Small intestine (tissue), 7 donors: ENCODE measurements at regions not wholly inside any gene's neighbourhood (a gene's known extent, or its start where the extent isn't known, plus 50 kb on each side); places are given as distances from the start of the nearest gene placed in this dataset.
"Not testable (repeated sequence)": the region's sequence is repeated elsewhere in the genome, so short reads cannot be mapped to it uniquely, and the experiment has no call there.

Source experiments
- DNase-seq, 2 donors: peaks; one replicate each; pipeline versions ENCODE4 v3.0.0 to v3.0.0-alpha.2; 2013
- FAIRE-seq: peaks from 2 replicates; lab custom pipeline; 2012; peaks lifted over from hg19 to GRCh38; lab: Jason Lieb, UNC
- H3K27ac ChIP-seq, 3 donors: one replicate each; pipeline ENCODE4 v1.5.1; 2013; ENCODE audit warnings: low read length in 2 of 3, mild to moderate bottlenecking in 2 of 3, control low read depth in 1 of 3, inconsistent platforms in 1 of 3, low read depth in 1 of 3, moderate library complexity in 1 of 3
- H3K27me3 ChIP-seq, 3 donors: one replicate each; pipeline ENCODE4 v1.6.1; 2013; ENCODE audit warnings: low read length in 3 of 3, inconsistent platforms in 1 of 3; ENCODE audit not compliant: control insufficient read depth in 3 of 3, insufficient read depth in 3 of 3
- H3K36me3 ChIP-seq, 3 donors: one replicate each; pipeline ENCODE4 v1.6.1; 2013; ENCODE audit warnings: low read length in 3 of 3, inconsistent platforms in 1 of 3, low read depth in 1 of 3, mild to moderate bottlenecking in 1 of 3, moderate library complexity in 1 of 3; ENCODE audit not compliant: control insufficient read depth in 3 of 3, insufficient read depth in 2 of 3
- H3K4me1 ChIP-seq, 3 donors: one replicate each; pipeline ENCODE4 v1.6.1; 2013; ENCODE audit warnings: low read length in 2 of 3, inconsistent platforms in 1 of 3, low read depth in 1 of 3, mild to moderate bottlenecking in 1 of 3, moderate library complexity in 1 of 3; ENCODE audit not compliant: control insufficient read depth in 3 of 3, insufficient read depth in 2 of 3
- H3K4me3 ChIP-seq, 3 donors: one replicate each; pipeline ENCODE4 v1.5.1; 2013; ENCODE audit warnings: low read length in 3 of 3, control low read depth in 1 of 3, inconsistent platforms in 1 of 3, low read depth in 1 of 3, mild to moderate bottlenecking in 1 of 3, moderate library complexity in 1 of 3
- H3K9me3 ChIP-seq, 2 donors: one replicate each; pipeline ENCODE4 v1.6.1; 2013; ENCODE audit warnings: low read depth in 1 of 2, low read length in 1 of 2; ENCODE audit not compliant: control insufficient read depth in 2 of 2, insufficient read depth in 1 of 2
- WGBS, 3 donors: extraction: QIAGEN DNeasy Blood & Tissue Kit; methylation state at CpG; one replicate each; pipeline ENCODE4 v1.1.7; 2013; 5-methylcytosine and 5-hydroxymethylcytosine counted together
- donor health status: healthy with polysubstance abuse.
- donor health status: control.
- donor health status: control.
- donor health status: Bipolar disorder and iron deficiency.
- donor health status: healthy.

- H3K4me3 ChIP-seq, H3K9me3 ChIP-seq, DNase-seq, H3K27me3 ChIP-seq, FAIRE-seq, H3K27ac ChIP-seq, H3K4me1 ChIP-seq, H3K36me3 ChIP-seq: not testable (repeated sequence)
- WGBS, 3 donors, result 41 to 64% (median 48%) methylated on average over 2 of the region's 2 CpGs
Measured at GRCh38 chr20:25932170-25932569, 235.5 kb upstream of the ZNF337 start.

- not testable (repeated sequence) for H3K9me3 ChIP-seq, FAIRE-seq, H3K4me3 ChIP-seq, H3K36me3 ChIP-seq, H3K27ac ChIP-seq, DNase-seq, H3K27me3 ChIP-seq, H3K4me1 ChIP-seq
Measured at GRCh38 chr20:25902321-25902720, 205.7 kb upstream of the ZNF337 start.

GRCh38 chr20:25898663-25899062 is 202.0 kb upstream of the ZNF337 start:
- not testable (repeated sequence) for H3K4me3 ChIP-seq, H3K27ac ChIP-seq, FAIRE-seq, H3K27me3 ChIP-seq, H3K9me3 ChIP-seq, H3K36me3 ChIP-seq, H3K4me1 ChIP-seq, DNase-seq
- WGBS, 3 donors, result 49 to 70% (median 58%) methylated on average over 5 of the region's 5 CpGs

GRCh38 chr20:25879096-25879495 is 182.4 kb upstream of the ZNF337 start:
- H3K4me1 ChIP-seq, FAIRE-seq, H3K4me3 ChIP-seq, H3K36me3 ChIP-seq, H3K9me3 ChIP-seq, H3K27ac ChIP-seq, DNase-seq, H3K27me3 ChIP-seq: not testable (repeated sequence)
- 90 to 100% (median 96%) methylated on average over 2 of the region's 2 CpGs for WGBS, 3 donors

GRCh38 chr20:25868650-25868979 is 172.0 kb upstream of the ZNF337 start:
- H3K36me3 ChIP-seq, H3K4me1 ChIP-seq, H3K9me3 ChIP-seq, DNase-seq, H3K27ac ChIP-seq, FAIRE-seq: not testable (repeated sequence)
- Histone ChIP-seq H3K4me3 (peak overlapping the region in 1 of 3 donors; percentile 26), H3K27me3 (peaks cover 4 to 34% (median 9%) of the 10 kb centered on the region in 3 donors)
- 27 to 32% (median 28%) methylated on average over 17 of the region's 17 CpGs for WGBS, 3 donors

GRCh38 chr20:25867776-25868649 is 171.4 kb upstream of the ZNF337 start:
- FAIRE-seq, result no peak

GRCh38 chr20:25867015-25867775 is 170.5 kb upstream of the ZNF337 start:
- not testable (repeated sequence) for DNase-seq, H3K9me3 ChIP-seq, H3K4me1 ChIP-seq, H3K36me3 ChIP-seq, H3K27ac ChIP-seq, H3K4me3 ChIP-seq, FAIRE-seq
- 77 to 86% (median 81%) methylated on average over 35 of the region's 35 CpGs for WGBS, 3 donors
- H3K27me3 ChIP-seq, result peaks cover 4 to 46% (median 10%) of the 10 kb centered on the region in 3 donors

More at GRCh38 chr20:25867776-25868649, 171.4 kb upstream of the ZNF337 start:
- Histone ChIP-seq H3K27me3 (peaks cover 4 to 38% (median 10%) of the 10 kb centered on the region in 3 donors), H3K36me3 (no peaks in the 10 kb centered on the region), H3K4me1 (no peaks in the 10 kb centered on the region), H3K9me3 (no peaks in the 10 kb centered on the region), H3K27ac (no peak overlapping the region), H3K4me3 (peak overlapping the region in 1 of 3 donors; percentile 26)
- peak; percentile 40 to 54 for DNase-seq
- 21 to 29% (median 25%) methylated on average over 46 of the region's 46 CpGs for WGBS, 3 donors

- WGBS, 3 donors, result 18 to 26% (median 23%) methylated on average over 43 of the region's 43 CpGs
- FAIRE-seq, result no peak
- H3K36me3 ChIP-seq, result no peaks in the 10 kb centered on the region
- no peaks in the 10 kb centered on the region for H3K9me3 ChIP-seq
- H3K27ac ChIP-seq, result no peak overlapping the region
- peak overlapping the region in 1 of 3 donors; percentile 18 for H3K4me3 ChIP-seq
- peaks cover 4 to 56% (median 10%) of the 10 kb centered on the region in 3 donors for H3K27me3 ChIP-seq
- DNase-seq, result peak; percentile 64 to 74
- H3K4me1 ChIP-seq, result peaks cover 0 to 3% (median 0%) of the 10 kb centered on the region in 3 donors
Measured at GRCh38 chr20:25865715-25866656, 169.3 kb upstream of the ZNF337 start.
